ENCODE measurements at regions not wholly inside any gene's neighbourhood (a gene's known extent, or its start where the extent isn't known, plus 50 kb on each side); places are given as distances from the start of the nearest gene placed in this dataset.

GRCh38 chr10:31136930-31137885 lies 105.5 kb upstream of the ZNF438 start (continued):
- no peak for TF ChIP-seq ZNF275 (CRISPR knock-in tag; IDR thresholded peaks at IDR 0.05; ENCODE audit: borderline replicate concordance)
- TF ChIP-seq NFE2L2 (IDR thresholded peaks at IDR 0.05; ENCODE audit: low read length): no peak
- TF ChIP-seq HDAC6 (IDR thresholded peaks at IDR 0.05; ENCODE audit: low read depth, low read length): no peak

DNA sequence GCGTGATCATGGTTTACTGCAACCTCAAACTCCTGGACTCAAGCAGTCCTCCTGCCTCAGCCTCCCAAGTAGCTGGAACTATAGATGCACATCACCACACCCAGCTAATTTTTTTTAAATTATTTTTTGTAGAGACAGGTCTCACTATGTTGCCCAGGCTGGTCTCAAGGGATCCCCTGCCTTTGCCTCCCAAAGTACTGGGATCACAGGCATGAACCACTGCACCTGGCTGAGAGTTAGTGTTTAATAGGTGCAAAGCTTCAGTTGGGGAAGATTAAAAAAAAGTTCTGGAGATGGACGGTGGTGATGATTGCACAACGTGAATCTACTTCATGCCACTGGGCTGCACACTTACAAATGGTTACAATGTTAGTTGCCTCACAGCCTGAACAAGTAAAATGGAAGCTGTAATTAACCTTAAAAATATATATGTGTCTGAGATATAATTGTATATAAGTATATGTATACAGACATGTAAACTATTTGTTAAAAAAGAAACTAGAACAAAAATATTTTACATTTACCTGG lies 106.4 kb upstream of the ZNF438 start:
- no peak for FAIRE-seq

More for the DNA sequence above, 106.4 kb upstream of the ZNF438 start:
- Histone ChIP-seq H3K4me1 (ENCODE audit: insufficient read depth, low read length) (no peaks in the 10 kb centered on the region; the same call in 1 of the 2 replicates), H3K79me2 (ENCODE audit: insufficient read depth, low read length) (no peaks in the 10 kb centered on the region), H3K4me3 (replicated peaks in 1 of 3; ENCODE audit: insufficient read depth in 1 of 3, low read depth in 2 of 3, low read length in 3 of 3) (no peak overlapping the region), H4K20me1 (ENCODE audit: insufficient read depth, low read length) (no peaks in the 10 kb centered on the region), H3K27me3 (ENCODE audit: control insufficient read depth in 1 of 2, insufficient read depth in 2 of 2, low read length in 2 of 2) (peaks cover 0 to 3% of the 10 kb centered on the region in 2 experiments; a peak in 2 of 5 replicates), H3K4me2 (ENCODE audit: low read depth, low read length) (no peak overlapping the region), H3K27ac (ENCODE audit: extremely low read length, insufficient read depth, low read length) (no peak overlapping the region), H3K9me3 (ENCODE audit: low read length) (no peaks in the 10 kb centered on the region), H2AFZ (ENCODE audit: low read length) (no peak overlapping the region), H3K9ac (ENCODE audit: insufficient read depth, low read depth, low read length) (no peak overlapping the region), H3K36me3 (replicated peaks in 1 of 2; ENCODE audit: control insufficient read depth in 1 of 2, insufficient read depth in 2 of 2, low read length in 2 of 2) (no peaks in the 10 kb centered on the region)
- intact Hi-C loops (cut with micrococcal nuclease; ENCODE audit: unreplicated experiment): no loop called here
- ATAC-seq: no peak
- CTCF ChIA-PET (ENCODE audit: low intra/inter-chr PET ratio, low total read pairs): no interaction called here
- in situ Hi-C loops (cut with HindIII; ENCODE audit: extremely low pct_ligation_motif_present, low pct_unique_long_range_greater_than_20kb): no loop called here
- BruUV-seq (replicated peaks): no TSS peak
- DNase-seq (ENCODE audit: low spot score): no peak
- 0% methylated on average over 3 of the region's 3 CpGs for whole genome bisulfite sequencing (ENCODE audit: low lambda C conversion rate)
- POLR2A ChIA-PET: no interaction called here
- TF ChIP-seq CEBPB (IDR thresholded peaks at IDR 0.05; ENCODE audit: borderline replicate concordance, low read depth, low read length) (peak; percentile 52), MIXL1 (CRISPR knock-in tag; IDR thresholded peaks at IDR 0.05) (no peak), ZNF17 (CRISPR knock-in tag; IDR thresholded peaks at IDR 0.05) (no peak), ZIK1 (CRISPR knock-in tag; IDR thresholded peaks at IDR 0.05; ENCODE audit: borderline replicate concordance, low read depth) (no peak)
